WTC11 (cell line): ENCODE measurements at regions not wholly inside any gene's neighbourhood (a gene's known extent, or its start where the extent isn't known, plus 50 kb on each side); places are given as distances from the start of the nearest gene placed in this dataset.

ENCODE experiments used
- CBFB ChIP-seq: sonication (generic); formaldehyde crosslinking; IDR thresholded peaks from 2 replicates; pipeline ENCODE4 v1.8.1; 2022; ENCODE audit warnings: mild to moderate bottlenecking, low read depth, missing genetic modification reagents
- ELF4 ChIP-seq: sonication (generic); formaldehyde crosslinking; IDR thresholded peaks from 2 replicates; pipeline ENCODE4 v1.8.1; 2022; ENCODE audit warnings: low read depth, mild to moderate bottlenecking, moderate library complexity, missing genetic modification reagents
- FOXP1 ChIP-seq: sonication (generic); formaldehyde crosslinking; IDR thresholded peaks from 2 replicates; pipeline ENCODE4 v1.8.0; 2022; ENCODE audit warnings: missing genetic modification reagents, mild to moderate bottlenecking, moderate library complexity, borderline replicate concordance
- SP1 ChIP-seq: sonication (generic); formaldehyde crosslinking; conservative IDR thresholded peaks from 2 replicates; pipeline ENCODE4 v1.8.1; 2022; ENCODE audit warnings: missing genetic modification reagents
- TF ChIP-seq, protein P1 (sequence below): fragments of 200-600 bp; IDR thresholded peaks from 2 replicates; pipeline ENCODE4 v1.8.0; 2022; ENCODE audit warnings: antibody characterized with exemption

DNA sequence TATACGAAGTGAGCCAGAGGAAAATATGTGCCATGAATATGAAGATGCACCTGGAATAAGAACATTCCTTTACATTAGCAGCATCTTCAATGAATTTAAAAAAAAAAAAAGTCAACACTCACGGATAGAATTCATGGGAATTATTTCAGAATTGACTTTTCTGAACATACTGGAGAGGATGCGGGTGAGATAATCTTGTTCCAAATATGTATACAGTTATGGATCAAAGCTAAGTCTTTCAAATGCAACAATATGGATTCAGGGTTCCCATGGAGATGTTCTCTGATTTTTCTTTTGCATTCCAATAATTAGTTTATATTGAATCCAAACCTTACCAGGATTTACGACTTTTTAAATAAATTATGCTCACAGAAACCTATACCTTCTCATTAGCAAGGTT, 1660.7 kb downstream of the SLITRK1 start:
- TF ChIP-seq, protein P1, sequence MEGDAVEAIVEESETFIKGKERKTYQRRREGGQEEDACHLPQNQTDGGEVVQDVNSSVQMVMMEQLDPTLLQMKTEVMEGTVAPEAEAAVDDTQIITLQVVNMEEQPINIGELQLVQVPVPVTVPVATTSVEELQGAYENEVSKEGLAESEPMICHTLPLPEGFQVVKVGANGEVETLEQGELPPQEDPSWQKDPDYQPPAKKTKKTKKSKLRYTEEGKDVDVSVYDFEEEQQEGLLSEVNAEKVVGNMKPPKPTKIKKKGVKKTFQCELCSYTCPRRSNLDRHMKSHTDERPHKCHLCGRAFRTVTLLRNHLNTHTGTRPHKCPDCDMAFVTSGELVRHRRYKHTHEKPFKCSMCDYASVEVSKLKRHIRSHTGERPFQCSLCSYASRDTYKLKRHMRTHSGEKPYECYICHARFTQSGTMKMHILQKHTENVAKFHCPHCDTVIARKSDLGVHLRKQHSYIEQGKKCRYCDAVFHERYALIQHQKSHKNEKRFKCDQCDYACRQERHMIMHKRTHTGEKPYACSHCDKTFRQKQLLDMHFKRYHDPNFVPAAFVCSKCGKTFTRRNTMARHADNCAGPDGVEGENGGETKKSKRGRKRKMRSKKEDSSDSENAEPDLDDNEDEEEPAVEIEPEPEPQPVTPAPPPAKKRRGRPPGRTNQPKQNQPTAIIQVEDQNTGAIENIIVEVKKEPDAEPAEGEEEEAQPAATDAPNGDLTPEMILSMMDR = no peak
- TF ChIP-seq CBFB (no peak), FOXP1 (CRISPR knock-in tag) (no peak), SP1 (CRISPR knock-in tag) (no peak), ELF4 (CRISPR knock-in tag) (no peak)
